H1 (cell line): ENCODE measurements at regions not wholly inside any gene's neighbourhood (a gene's known extent, or its start where the extent isn't known, plus 50 kb on each side); places are given as distances from the start of the nearest gene placed in this dataset.

Source experiments
- CTCF ChIA-PET: fragments of 300-600 bp; sonication (Branson Sonifier 250); formaldehyde crosslinking; loops from one replicate; lab custom pipeline; 2021; ENCODE audit not compliant: partially characterized antibody; lab: Charles Lee
- POLR2A ChIA-PET: fragments of 300-600 bp; sonication (Branson Sonifier 250); formaldehyde crosslinking; loops from one replicate; lab custom pipeline; 2021; ENCODE audit warnings: inconsistent platforms; ENCODE audit not compliant: partially characterized antibody; lab: Charles Lee
- DNase-seq, 2 experiments: peaks; one replicate each; pipeline versions ENCODE4 v3.0.0 to v3.0.0-alpha.2; 2010 to 2022; ENCODE audit warnings: low spot score in 2 of 2, low read depth in 1 of 2, mixed read lengths in 1 of 2
- FAIRE-seq: peaks from 2 replicates; lab custom pipeline; 2011; peaks lifted over from hg19 to GRCh38; lab: Jason Lieb, UNC
- H2AFZ ChIP-seq: 2 replicates; pipeline ENCODE4 v1.8.1; 2012; ENCODE audit warnings: low read length, inconsistent platforms
- H2AK5ac ChIP-seq: 2 replicates; pipeline ENCODE4 v1.6.1; 2013; ENCODE audit warnings: low read depth, low read length
- H2BK120ac ChIP-seq: replicated peaks from 2 replicates; pipeline ENCODE3; 2013; ENCODE audit warnings: low read depth, low read length, inconsistent platforms
- H2BK12ac ChIP-seq: 2 replicates; pipeline ENCODE4 v1.6.1; 2013; ENCODE audit warnings: low read depth, low read length
- H2BK15ac ChIP-seq: 2 replicates; pipeline ENCODE4 v1.6.1; 2013; ENCODE audit warnings: low read length
- H2BK20ac ChIP-seq: 2 replicates; pipeline ENCODE4 v1.6.1; 2013; ENCODE audit warnings: low read length
- H2BK5ac ChIP-seq: 2 replicates; pipeline ENCODE4 v1.6.1; 2013; ENCODE audit warnings: low read depth, low read length
- H3K14ac ChIP-seq: 2 replicates; pipeline ENCODE4 v1.6.1; 2013; ENCODE audit warnings: inconsistent platforms; ENCODE audit not compliant: insufficient read length
- H3K18ac ChIP-seq: 2 replicates; pipeline ENCODE4 v1.6.1; 2013; ENCODE audit warnings: low read length; ENCODE audit errors: extremely low read depth
- H3K23ac ChIP-seq: 2 replicates; pipeline ENCODE4 v1.6.1; 2013; ENCODE audit warnings: inconsistent platforms; ENCODE audit not compliant: insufficient read length
- H3K23me2 ChIP-seq: 2 replicates; pipeline ENCODE4 v1.6.1; 2013; ENCODE audit warnings: low read depth, low read length
- H3K27ac ChIP-seq: 2 replicates; pipeline ENCODE4 v1.6.1; 2011; ENCODE audit warnings: low read depth, low read length, inconsistent platforms
- H3K27me3 ChIP-seq, 4 experiments: replicated peaks in 1 of 4; 1 replicate in 1 of 4; 2 replicates in 3 of 4; pipeline versions ENCODE4 v1.6.1 to v1.8.1; 2011 to 2013; ENCODE audit warnings: low read length in 3 of 4, mild to moderate bottlenecking in 3 of 4, inconsistent platforms in 2 of 4, mixed read lengths in 2 of 4, moderate library complexity in 1 of 4; ENCODE audit not compliant: control insufficient read depth in 3 of 4, insufficient read depth in 3 of 4; ENCODE audit errors: extremely low read depth in 1 of 4
- H3K36me3 ChIP-seq, 4 experiments: 2 replicates each; pipeline versions ENCODE4 v1.6.1 to v1.8.1; 2011 to 2013; ENCODE audit warnings: mild to moderate bottlenecking in 4 of 4, low read length in 3 of 4, moderate library complexity in 2 of 4, control low read depth in 1 of 4, inconsistent platforms in 1 of 4; ENCODE audit not compliant: insufficient read depth in 4 of 4, control insufficient read depth in 2 of 4
- H3K4ac ChIP-seq: replicated peaks from 2 replicates; pipeline ENCODE3; 2013; ENCODE audit warnings: low read length, low read depth, mixed read lengths, inconsistent platforms; ENCODE audit not compliant: insufficient read length
- H3K4me1 ChIP-seq, 4 experiments: replicated peaks in 1 of 4; 1 replicate in 1 of 4; 2 replicates in 3 of 4; pipeline versions ENCODE4 v1.6.1 to v1.8.1; 2011 to 2013; ENCODE audit warnings: low read length in 3 of 4, inconsistent platforms in 2 of 4, mixed read lengths in 1 of 4; ENCODE audit not compliant: insufficient read depth in 4 of 4, control insufficient read depth in 3 of 4
- H3K4me2 ChIP-seq, 2 experiments: 2 replicates each; pipeline versions ENCODE4 v1.6.1 to v1.8.1; 2011 to 2013; ENCODE audit warnings: low read depth in 2 of 2, low read length in 2 of 2, control low read depth in 1 of 2, inconsistent platforms in 1 of 2, mild to moderate bottlenecking in 1 of 2; ENCODE audit not compliant: insufficient read depth in 1 of 2
- H3K4me3 ChIP-seq, 4 experiments: fragments of 200-600, 300-600 bp in 1 of 4; sonication (generic), shearing (Covaris generic), sonication (Bioruptor Twin) in 1 of 4; 2 replicates each; pipeline versions ENCODE4 v1.5.1 to v1.8.1; 2011 to 2016; ENCODE audit warnings: low read length in 4 of 4, low read depth in 3 of 4, control low read depth in 2 of 4, inconsistent platforms in 2 of 4, mild to moderate bottlenecking in 2 of 4, mixed read lengths in 1 of 4, moderate library complexity in 1 of 4; ENCODE audit not compliant: insufficient read depth in 2 of 4; ENCODE audit errors: extremely low read depth in 1 of 4
- H3K56ac ChIP-seq: replicated peaks from 2 replicates; pipeline ENCODE3; 2013; ENCODE audit warnings: low read depth, mild to moderate bottlenecking, mixed read lengths, low read length, inconsistent platforms; ENCODE audit not compliant: insufficient read length
- H3K79me1 ChIP-seq: 2 replicates; pipeline ENCODE4 v1.6.1; 2013; ENCODE audit warnings: low read depth, low read length, control low read depth
- H3K79me2 ChIP-seq, 2 experiments: 2 replicates each; pipeline versions ENCODE4 v1.6.1 to v1.8.1; 2012 to 2013; ENCODE audit warnings: low read length in 2 of 2, mild to moderate bottlenecking in 2 of 2, inconsistent platforms in 1 of 2; ENCODE audit not compliant: insufficient read depth in 2 of 2, control insufficient read depth in 1 of 2
- H3K9ac ChIP-seq, 4 experiments: replicated peaks in 1 of 4; 1 replicate in 1 of 4; 2 replicates in 3 of 4; pipeline versions ENCODE4 v1.6.1 to v1.8.1; 2011 to 2013; ENCODE audit warnings: low read depth in 3 of 4, low read length in 3 of 4, control low read depth in 2 of 4, mild to moderate bottlenecking in 2 of 4, moderate library complexity in 2 of 4, inconsistent platforms in 1 of 4; ENCODE audit errors: extremely low read depth in 1 of 4
- H3K9me3 ChIP-seq, 2 experiments: 2 replicates each; pipeline versions ENCODE4 v1.6.1 to v1.8.1; 2012 to 2013; ENCODE audit warnings: mild to moderate bottlenecking in 2 of 2, moderate library complexity in 2 of 2, control low read depth in 1 of 2, inconsistent platforms in 1 of 2, low read depth in 1 of 2, low read length in 1 of 2, mixed read lengths in 1 of 2; ENCODE audit not compliant: insufficient read depth in 2 of 2
- H4K20me1 ChIP-seq, 2 experiments: replicated peaks in 1 of 2; 2 replicates each; pipeline versions ENCODE3 to v1.8.1; 2011 to 2013; ENCODE audit warnings: inconsistent platforms in 2 of 2, low read length in 2 of 2, mild to moderate bottlenecking in 1 of 2; ENCODE audit not compliant: insufficient read depth in 2 of 2, control insufficient read depth in 1 of 2
- H4K5ac ChIP-seq: 2 replicates; pipeline ENCODE4 v1.6.1; 2013; ENCODE audit warnings: low read length, low read depth, mixed read lengths, inconsistent platforms; ENCODE audit not compliant: insufficient read length
- H4K8ac ChIP-seq: 2 replicates; pipeline ENCODE4 v1.8.0; 2013; ENCODE audit warnings: mild to moderate bottlenecking, moderate library complexity, low read length, inconsistent platforms; ENCODE audit not compliant: insufficient read depth; ENCODE audit errors: extremely low read depth
- H4K91ac ChIP-seq: replicated peaks from 2 replicates; pipeline ENCODE3; 2013; ENCODE audit warnings: low read length, mixed read lengths, inconsistent platforms; ENCODE audit not compliant: insufficient read length
- BCL11A ChIP-seq, 2 experiments: IDR thresholded peaks; one replicate each; pipeline ENCODE4 v1.6.1; 2011; ENCODE audit warnings: low read depth in 2 of 2, low read length in 2 of 2, mild to moderate bottlenecking in 2 of 2
- CBX8 ChIP-seq: fragments of 300-800, 300-1000 bp; sonication (generic); IDR thresholded peaks from 2 replicates; pipeline ENCODE4 v1.7.1; 2016; ENCODE audit warnings: low read depth, low read length, borderline replicate concordance
- CHD2 ChIP-seq: IDR thresholded peaks from 2 replicates; pipeline ENCODE4 v1.6.1; 2012; ENCODE audit warnings: low read length, improper control_type of control experiment
- HDAC2 ChIP-seq, 2 experiments: fragments of 300-600 bp in 1 of 2; sonication (generic) in 1 of 2; IDR thresholded peaks; 2 replicates each; pipeline ENCODE4 v1.6.1; 2011 to 2012; ENCODE audit warnings: low read depth in 2 of 2, low read length in 2 of 2, mild to moderate bottlenecking in 2 of 2, moderate library complexity in 2 of 2, borderline replicate concordance in 1 of 2, inconsistent platforms in 1 of 2
- KDM1A ChIP-seq: fragments of 200-600, 300-600 bp; sonication (generic); IDR thresholded peaks from 2 replicates; pipeline ENCODE4 v1.7.1; 2016; ENCODE audit warnings: mild to moderate bottlenecking, low read length, borderline replicate concordance
- KDM4A ChIP-seq: IDR thresholded peaks from one replicate; pipeline ENCODE4 v1.7.1; 2012; ENCODE audit warnings: low read depth, mild to moderate bottlenecking, moderate library complexity, low read length, inconsistent platforms; ENCODE audit not compliant: severe bottlenecking
- NANOG ChIP-seq: IDR thresholded peaks from 2 replicates; pipeline ENCODE4 v1.6.1; 2011; ENCODE audit warnings: low read length, low read depth, mild to moderate bottlenecking, inconsistent platforms; ENCODE audit not compliant: insufficient read depth, poor library complexity, severe bottlenecking
- POU5F1 ChIP-seq: IDR thresholded peaks from 2 replicates; pipeline ENCODE4 v1.6.1; 2011; ENCODE audit warnings: low read depth, mild to moderate bottlenecking, low read length, moderate library complexity
- RFX5 ChIP-seq: IDR thresholded peaks from 2 replicates; pipeline ENCODE4 v1.6.1; 2011; ENCODE audit warnings: low read depth, low read length, improper control_type of control experiment, borderline replicate concordance
- RXRA ChIP-seq: IDR thresholded peaks from 2 replicates; pipeline ENCODE4 v1.6.1; 2011; ENCODE audit warnings: low read depth, mild to moderate bottlenecking, low read length, moderate library complexity; ENCODE audit not compliant: insufficient read depth
- SIX5 ChIP-seq: IDR thresholded peaks from 2 replicates; pipeline ENCODE4 v1.6.1; 2011; ENCODE audit warnings: mild to moderate bottlenecking, low read depth, low read length
- SUZ12 ChIP-seq: fragments of 200-600 bp; sonication (generic); IDR thresholded peaks from 2 replicates; pipeline ENCODE4 v1.6.1; 2012; ENCODE audit warnings: mild to moderate bottlenecking, inconsistent platforms, low read length, moderate library complexity, mixed read lengths
- TCF12 ChIP-seq: IDR thresholded peaks from 2 replicates; pipeline ENCODE4 v1.6.1; 2011; ENCODE audit warnings: low read depth, mild to moderate bottlenecking, low read length
- WGBS, 2 experiments: shearing (Covaris generic) in 1 of 2; methylation state at CpG; one replicate each; pipeline versions ENCODE4 v1.1.6 to v1.1.7; 2013 to 2015; ENCODE audit warnings: low lambda C conversion rate in 2 of 2, mixed read lengths in 2 of 2, inconsistent platforms in 1 of 2, low coverage in 1 of 2, missing lambda C conversion rate in 1 of 2; ENCODE audit not compliant: insufficient replicate concordance in 2 of 2, insufficient coverage in 1 of 2, insufficient read length in 1 of 2; ENCODE audit errors: extremely low coverage in 1 of 2, missing lambda C conversion rate in 1 of 2; 5-methylcytosine and 5-hydroxymethylcytosine counted together

DNA sequence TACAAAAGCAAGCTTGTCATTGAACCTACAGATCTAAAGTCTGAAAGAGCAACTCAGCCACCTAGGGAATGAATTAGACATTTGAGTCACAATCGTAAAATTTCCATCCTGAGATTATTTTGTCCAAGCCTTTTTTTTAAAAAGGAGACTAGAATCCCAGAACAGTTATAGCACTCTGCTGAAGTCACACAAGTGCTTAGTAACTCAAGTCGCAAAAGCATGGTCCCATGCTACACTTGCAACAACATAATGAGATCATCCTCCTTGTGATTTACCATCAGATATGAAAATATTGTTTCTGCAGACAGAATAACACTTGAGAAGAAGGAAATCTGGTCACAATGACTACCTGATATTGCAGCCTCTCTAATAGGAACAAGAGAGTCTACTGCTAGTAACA lies 106.7 kb downstream of the ZIC4 start:
- Histone ChIP-seq H4K20me1 (no peaks in the 10 kb centered on the region), H2AFZ (no peak overlapping the region), H4K5ac (no peak overlapping the region), H3K9ac (no peak overlapping the region), H3K36me3 (no peaks in the 10 kb centered on the region), H2BK120ac (no peak overlapping the region), H3K4me3 (no peak overlapping the region), H3K18ac (no peak overlapping the region), H3K56ac (no peak overlapping the region), H3K14ac (no peak overlapping the region), H3K79me2 (no peaks in the 10 kb centered on the region), H3K9me3 (no peaks in the 10 kb centered on the region), H3K23ac (no peak overlapping the region), H2AK5ac (no peak overlapping the region), H3K4me2 (no peak overlapping the region), H3K27ac (no peak overlapping the region), H4K91ac (no peak overlapping the region), H3K79me1 (no peaks in the 10 kb centered on the region), H2BK15ac (no peak overlapping the region), H4K8ac (no peak overlapping the region), H3K23me2 (no peaks in the 10 kb centered on the region), H3K4ac (no peak overlapping the region), H2BK5ac (no peak overlapping the region), H2BK20ac (no peak overlapping the region), H3K4me1 (peaks cover 0 to 6% (median 2%) of the 10 kb centered on the region in 4 experiments; a peak in 2 of 7 replicates), H3K27me3 (no peaks in the 10 kb centered on the region), H2BK12ac (no peak overlapping the region)
- WGBS, 2 experiments = 85% methylated on average over 2 of the region's 2 CpGs; no CpG with 5 or more reads in 1 of the 2 experiments
- POLR2A ChIA-PET = no interaction called here
- FAIRE-seq (no peak), DNase-seq (no peak)
- CTCF ChIA-PET = interaction anchor here (1.4 kb wide), 1 partner anchor 17 kb away, joined by 4 read pairs; no protein-coding TSS in a partner anchor
- TF ChIP-seq SIX5 (no peak), KDM4A (no peak), BCL11A (IDR thresholded peaks at IDR 0.05; ENCODE audit: low read depth in 2 of 2, low read length in 2 of 2) (no peak), CBX8 (no peak), CHD2 (no peak), KDM1A (no peak), HDAC2 (IDR thresholded peaks at IDR 0.05; ENCODE audit: borderline replicate concordance in 1 of 2, low read depth in 2 of 2, low read length in 2 of 2) (no peak), POU5F1 (no peak), NANOG (no peak), RXRA (no peak), TCF12 (no peak), SUZ12 (no peak), RFX5 (no peak)
